ENCODE measurements at regions not wholly inside any gene's neighbourhood (a gene's known extent, or its start where the extent isn't known, plus 50 kb on each side); places are given as distances from the start of the nearest gene placed in this dataset.
A peak's percentile ranks its signal among the peaks of the same experiment; 100 is the strongest.
"Not testable (repeated sequence)": the region's sequence is repeated elsewhere in the genome, so short reads cannot be mapped to it uniquely, and the experiment has no call there.

DNA sequence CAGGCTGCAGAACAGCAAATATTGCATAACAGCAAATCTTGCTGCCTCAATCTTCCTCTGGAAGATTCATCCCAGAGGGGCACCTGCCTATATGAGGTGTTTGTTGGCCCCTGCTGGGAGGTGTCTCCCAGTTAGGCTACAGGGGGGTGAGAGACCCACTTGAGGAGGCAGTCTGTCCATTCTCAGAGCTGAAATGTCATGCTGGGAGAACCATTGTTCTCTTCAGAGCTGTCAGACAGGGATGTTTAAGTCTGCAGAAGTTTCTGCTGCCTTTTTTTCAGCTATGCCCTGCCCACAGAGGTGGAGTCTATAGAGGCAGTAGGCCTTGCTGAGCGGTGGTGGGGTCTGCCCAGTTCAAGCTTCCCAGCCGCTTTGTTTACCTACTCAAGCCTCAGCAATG lies 187.7 kb downstream of the TPBG start:
- not testable (repeated sequence) for DNase-seq; H3K4me1 ChIP-seq (ENCODE audit: control insufficient read depth, insufficient read depth, low read depth, low read length); H3K4me3 ChIP-seq (ENCODE audit: insufficient read depth in 1 of 2, low read depth in 1 of 2, low read length in 2 of 2); H3K27me3 ChIP-seq (ENCODE audit: control insufficient read depth in 1 of 2, insufficient read depth in 1 of 2, low read length in 2 of 2); H3K9me3 ChIP-seq (ENCODE audit: control insufficient read depth, low read length); H3K36me3 ChIP-seq (ENCODE audit: control insufficient read depth in 1 of 2, insufficient read depth in 2 of 2, low read depth in 1 of 2, low read length in 2 of 2); H2BK15ac ChIP-seq (ENCODE audit: low read depth, poor library complexity, severe bottlenecking); H2BK5ac ChIP-seq (ENCODE audit: low read depth, low read length, poor library complexity, severe bottlenecking); H3K18ac ChIP-seq (ENCODE audit: low read depth in 1 of 2, low read length in 2 of 2); H3K79me1 ChIP-seq (replicated peaks; ENCODE audit: low read length, poor library complexity, severe bottlenecking); H3K4ac ChIP-seq (ENCODE audit: low read depth in 1 of 2, low read length in 2 of 2); H3K27ac ChIP-seq (ENCODE audit: low read length, poor library complexity, severe bottlenecking); H3K9ac ChIP-seq (ENCODE audit: low read length); H4K91ac ChIP-seq (ENCODE audit: low read length); H2BK12ac ChIP-seq (ENCODE audit: low read length in 2 of 2); H2BK120ac ChIP-seq (ENCODE audit: low read depth, low read length); H3K23ac ChIP-seq (ENCODE audit: low read length in 2 of 2); H3K4me2 ChIP-seq (ENCODE audit: low read length, poor library complexity, severe bottlenecking); H2AK5ac ChIP-seq (ENCODE audit: low read length, severe bottlenecking); H2AFZ ChIP-seq (ENCODE audit: low read depth, low read length); H3K14ac ChIP-seq (ENCODE audit: low read length in 2 of 2)
- WGBS = 85% methylated on average over 2 of the region's 2 CpGs
- peak overlapping the region; percentile 54 for H4K8ac ChIP-seq (ENCODE audit: low read length)

DNA sequence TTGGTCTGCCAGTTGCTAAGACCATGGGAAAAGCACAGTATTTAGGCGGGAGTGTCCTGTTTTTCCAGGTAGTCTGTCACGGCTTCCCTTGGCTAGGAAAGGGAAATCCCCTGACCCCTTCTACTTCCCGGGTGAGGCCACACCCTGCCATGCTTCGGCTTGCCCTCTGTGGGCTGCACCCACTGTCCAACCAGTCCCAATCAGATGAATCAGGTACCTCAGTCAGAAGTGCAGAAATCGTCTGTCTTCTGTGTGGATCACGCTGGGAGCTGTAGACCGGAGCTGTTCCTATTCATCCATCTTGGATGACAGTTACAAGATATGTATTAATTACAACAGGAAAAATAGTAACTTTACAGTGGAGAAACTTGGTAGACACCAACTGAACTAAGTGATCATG lies 188.2 kb downstream of the TPBG start:
- Histone ChIP-seq H3K23ac (ENCODE audit: low read length in 2 of 2) (no peak overlapping the region), H2BK5ac (ENCODE audit: low read depth, low read length, poor library complexity, severe bottlenecking) (no peak overlapping the region), H3K18ac (ENCODE audit: low read depth in 1 of 2, low read length in 2 of 2) (no peak overlapping the region), H3K4me3 (ENCODE audit: insufficient read depth in 1 of 2, low read depth in 1 of 2, low read length in 2 of 2) (no peak overlapping the region), H3K9ac (ENCODE audit: low read length) (no peak overlapping the region), H3K4me2 (ENCODE audit: low read length, poor library complexity, severe bottlenecking) (no peak overlapping the region), H3K14ac (ENCODE audit: low read length in 2 of 2) (no peak overlapping the region), H3K4me1 (ENCODE audit: control insufficient read depth, insufficient read depth, low read depth, low read length) (no peaks in the 10 kb centered on the region), H3K27me3 (ENCODE audit: control insufficient read depth in 1 of 2, insufficient read depth in 1 of 2, low read length in 2 of 2) (no peaks in the 10 kb centered on the region), H2AFZ (ENCODE audit: low read depth, low read length) (no peak overlapping the region), H3K9me3 (ENCODE audit: control insufficient read depth, low read length) (no peaks in the 10 kb centered on the region), H3K27ac (ENCODE audit: low read length, poor library complexity, severe bottlenecking) (no peak overlapping the region), H3K36me3 (ENCODE audit: control insufficient read depth in 1 of 2, insufficient read depth in 2 of 2, low read depth in 1 of 2, low read length in 2 of 2) (no peaks in the 10 kb centered on the region), H2BK12ac (ENCODE audit: low read length in 2 of 2) (no peak overlapping the region), H2AK5ac (ENCODE audit: low read length, severe bottlenecking) (no peak overlapping the region), H2BK15ac (ENCODE audit: low read depth, poor library complexity, severe bottlenecking) (no peak overlapping the region), H3K79me1 (replicated peaks; ENCODE audit: low read length, poor library complexity, severe bottlenecking) (no peaks in the 10 kb centered on the region), H2BK120ac (ENCODE audit: low read depth, low read length) (no peak overlapping the region), H4K8ac (ENCODE audit: low read length) (no peak overlapping the region), H4K91ac (ENCODE audit: low read length) (no peak overlapping the region), H3K4ac (ENCODE audit: low read depth in 1 of 2, low read length in 2 of 2) (no peak overlapping the region)
- no peak for DNase-seq
- WGBS = 92% methylated on average over 4 of the region's 7 CpGs

DNA sequence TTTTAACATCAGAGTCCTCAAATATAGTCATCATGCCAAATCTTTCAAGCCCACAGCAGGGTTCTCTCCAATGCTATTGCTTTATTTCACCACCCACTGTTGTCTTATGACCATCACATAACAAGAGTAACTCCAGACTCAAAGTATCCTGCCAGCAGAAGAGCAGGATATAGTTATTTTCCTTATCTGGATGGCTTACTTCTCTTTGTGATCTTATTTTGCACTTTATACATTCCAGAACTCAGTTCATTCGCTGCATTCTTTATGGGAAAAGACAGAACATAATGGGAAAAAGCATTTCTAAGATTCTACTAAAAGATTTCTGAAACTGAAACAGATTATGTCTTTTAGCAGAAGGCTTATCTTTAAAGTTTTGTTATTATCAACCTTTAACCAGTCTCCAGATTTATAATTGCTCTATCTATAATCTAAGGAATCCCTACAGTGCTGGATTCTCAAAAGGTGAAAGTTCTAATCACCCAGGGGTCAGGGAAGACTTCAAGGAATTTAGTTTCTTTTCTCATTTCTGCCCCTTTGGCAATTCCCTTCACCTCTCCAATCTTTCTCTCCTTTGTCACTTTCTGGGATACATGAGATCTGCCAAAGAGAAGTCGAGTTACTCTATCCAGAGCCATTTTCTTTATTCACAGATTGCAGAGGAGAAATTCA lies 190.4 kb downstream of the TPBG start:
- Histone ChIP-seq H2BK5ac (ENCODE audit: low read depth, low read length, poor library complexity, severe bottlenecking) (no peak overlapping the region), H2AK5ac (ENCODE audit: low read length, severe bottlenecking) (no peak overlapping the region), H3K4me2 (ENCODE audit: low read length, poor library complexity, severe bottlenecking) (no peak overlapping the region), H3K27me3 (ENCODE audit: control insufficient read depth in 1 of 2, insufficient read depth in 1 of 2, low read length in 2 of 2) (no peaks in the 10 kb centered on the region), H3K9ac (ENCODE audit: low read length) (no peak overlapping the region), H2BK12ac (ENCODE audit: low read length in 2 of 2) (no peak overlapping the region), H3K4me3 (ENCODE audit: insufficient read depth in 1 of 2, low read depth in 1 of 2, low read length in 2 of 2) (no peak overlapping the region), H3K36me3 (ENCODE audit: control insufficient read depth in 1 of 2, insufficient read depth in 2 of 2, low read depth in 1 of 2, low read length in 2 of 2) (no peaks in the 10 kb centered on the region), H3K4me1 (ENCODE audit: control insufficient read depth, insufficient read depth, low read depth, low read length) (no peaks in the 10 kb centered on the region), H3K9me3 (ENCODE audit: control insufficient read depth, low read length) (no peaks in the 10 kb centered on the region), H3K27ac (ENCODE audit: low read length, poor library complexity, severe bottlenecking) (no peak overlapping the region), H2BK120ac (ENCODE audit: low read depth, low read length) (no peak overlapping the region), H4K91ac (ENCODE audit: low read length) (no peak overlapping the region), H2AFZ (ENCODE audit: low read depth, low read length) (no peak overlapping the region), H2BK15ac (ENCODE audit: low read depth, poor library complexity, severe bottlenecking) (no peak overlapping the region), H4K8ac (ENCODE audit: low read length) (no peak overlapping the region), H3K18ac (ENCODE audit: low read depth in 1 of 2, low read length in 2 of 2) (no peak overlapping the region), H3K4ac (ENCODE audit: low read depth in 1 of 2, low read length in 2 of 2) (no peak overlapping the region), H3K14ac (ENCODE audit: low read length in 2 of 2) (no peak overlapping the region), H3K23ac (ENCODE audit: low read length in 2 of 2) (no peak overlapping the region), H3K79me1 (replicated peaks; ENCODE audit: low read length, poor library complexity, severe bottlenecking) (no peaks in the 10 kb centered on the region)
- 100% methylated on average over 1 of the region's 2 CpGs for WGBS
- no peak for DNase-seq

GRCh38 chr6:82554666-82555065 lies 191.0 kb downstream of the TPBG start:
- Histone ChIP-seq H3K79me1 (replicated peaks; ENCODE audit: low read length, poor library complexity, severe bottlenecking) (no peaks in the 10 kb centered on the region), H3K4me2 (ENCODE audit: low read length, poor library complexity, severe bottlenecking) (no peak overlapping the region), H2BK12ac (ENCODE audit: low read length in 2 of 2) (no peak overlapping the region), H3K36me3 (ENCODE audit: control insufficient read depth in 1 of 2, insufficient read depth in 2 of 2, low read depth in 1 of 2, low read length in 2 of 2) (no peaks in the 10 kb centered on the region), H3K4ac (ENCODE audit: low read depth in 1 of 2, low read length in 2 of 2) (no peak overlapping the region), H3K23ac (ENCODE audit: low read length in 2 of 2) (no peak overlapping the region), H2AK5ac (ENCODE audit: low read length, severe bottlenecking) (no peak overlapping the region), H3K14ac (ENCODE audit: low read length in 2 of 2) (no peak overlapping the region), H3K4me3 (ENCODE audit: insufficient read depth in 1 of 2, low read depth in 1 of 2, low read length in 2 of 2) (no peak overlapping the region), H4K8ac (ENCODE audit: low read length) (no peak overlapping the region), H2BK120ac (ENCODE audit: low read depth, low read length) (no peak overlapping the region), H3K27ac (ENCODE audit: low read length, poor library complexity, severe bottlenecking) (no peak overlapping the region), H3K4me1 (ENCODE audit: control insufficient read depth, insufficient read depth, low read depth, low read length) (no peaks in the 10 kb centered on the region), H2BK5ac (ENCODE audit: low read depth, low read length, poor library complexity, severe bottlenecking) (no peak overlapping the region), H3K9ac (ENCODE audit: low read length) (no peak overlapping the region), H3K18ac (ENCODE audit: low read depth in 1 of 2, low read length in 2 of 2) (no peak overlapping the region), H2BK15ac (ENCODE audit: low read depth, poor library complexity, severe bottlenecking) (no peak overlapping the region), H3K9me3 (ENCODE audit: control insufficient read depth, low read length) (no peaks in the 10 kb centered on the region), H2AFZ (ENCODE audit: low read depth, low read length) (no peak overlapping the region), H4K91ac (ENCODE audit: low read length) (no peak overlapping the region), H3K27me3 (ENCODE audit: control insufficient read depth in 1 of 2, insufficient read depth in 1 of 2, low read length in 2 of 2) (no peaks in the 10 kb centered on the region)
- DNase-seq = no peak
- no CpG with 5 or more reads among the region's 1 CpG for WGBS

Measured in mesenchymal stem cell (in vitro differentiated cells and primary cell).